Hypothalamus (tissue), 51 donors: ENCODE measurements at regions not wholly inside any gene's neighbourhood (a gene's known extent, or its start where the extent isn't known, plus 50 kb on each side); places are given as distances from the start of the nearest gene placed in this dataset.
"Not testable (repeated sequence)": the region's sequence is repeated elsewhere in the genome, so short reads cannot be mapped to it uniquely, and the experiment has no call there.

Experiments
- DNase-seq, 51 donors: peaks; one replicate each; lab custom pipeline; 2025; lab: John Stamatoyannopoulos, UW

DNA sequence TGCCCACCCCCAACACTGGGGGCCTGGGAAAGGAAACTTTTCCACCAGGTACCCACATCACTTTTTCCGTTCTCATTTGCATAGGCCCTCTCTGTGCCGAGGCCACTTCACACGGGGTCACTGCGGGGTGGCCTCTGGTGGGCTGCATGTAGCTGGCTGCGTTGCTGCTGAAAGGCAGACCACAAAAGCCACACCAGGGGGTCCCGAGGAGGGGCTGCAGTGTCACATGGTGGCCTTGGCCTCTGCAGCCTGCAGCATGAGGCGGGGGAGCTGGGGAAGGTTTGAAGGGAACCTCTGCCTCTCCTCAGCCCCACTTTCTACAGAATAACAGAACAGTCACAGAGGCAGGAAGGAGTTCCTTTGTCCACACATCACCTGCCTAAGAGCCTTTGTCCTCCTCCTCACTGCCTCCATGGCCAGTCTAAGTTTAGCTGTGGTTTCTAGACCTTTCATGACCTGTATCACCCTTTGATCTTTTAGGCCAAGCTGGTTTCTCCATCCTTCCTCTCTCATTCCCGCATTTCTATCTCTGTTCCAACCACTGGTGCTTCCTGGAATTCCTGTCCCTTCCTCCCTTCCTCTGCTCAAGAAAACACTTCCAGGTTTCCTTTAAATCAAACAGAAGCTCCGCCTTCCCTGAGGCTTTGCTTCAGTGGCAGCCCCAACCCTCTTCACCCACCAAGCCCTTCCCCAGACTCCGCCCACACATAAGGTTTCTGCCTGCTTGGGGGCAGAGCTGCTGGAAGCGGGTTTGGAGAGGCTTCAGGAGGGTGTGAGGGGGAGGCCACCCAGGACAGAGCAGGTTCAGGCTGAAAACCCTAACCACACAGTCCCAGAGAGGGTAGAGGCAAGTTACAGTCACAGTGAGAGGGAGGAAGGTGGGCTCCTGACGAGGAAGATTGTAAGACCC lies 150.7 kb upstream of the TLE3 start:
- no peak for DNase-seq

- no peak for DNase-seq
Observed at GRCh38 chr15:70247281-70247680, 149.6 kb upstream of the TLE3 start.

GRCh38 chr15:70246623-70247220 lies 149.0 kb upstream of the TLE3 start:
- no peak for DNase-seq

DNA sequence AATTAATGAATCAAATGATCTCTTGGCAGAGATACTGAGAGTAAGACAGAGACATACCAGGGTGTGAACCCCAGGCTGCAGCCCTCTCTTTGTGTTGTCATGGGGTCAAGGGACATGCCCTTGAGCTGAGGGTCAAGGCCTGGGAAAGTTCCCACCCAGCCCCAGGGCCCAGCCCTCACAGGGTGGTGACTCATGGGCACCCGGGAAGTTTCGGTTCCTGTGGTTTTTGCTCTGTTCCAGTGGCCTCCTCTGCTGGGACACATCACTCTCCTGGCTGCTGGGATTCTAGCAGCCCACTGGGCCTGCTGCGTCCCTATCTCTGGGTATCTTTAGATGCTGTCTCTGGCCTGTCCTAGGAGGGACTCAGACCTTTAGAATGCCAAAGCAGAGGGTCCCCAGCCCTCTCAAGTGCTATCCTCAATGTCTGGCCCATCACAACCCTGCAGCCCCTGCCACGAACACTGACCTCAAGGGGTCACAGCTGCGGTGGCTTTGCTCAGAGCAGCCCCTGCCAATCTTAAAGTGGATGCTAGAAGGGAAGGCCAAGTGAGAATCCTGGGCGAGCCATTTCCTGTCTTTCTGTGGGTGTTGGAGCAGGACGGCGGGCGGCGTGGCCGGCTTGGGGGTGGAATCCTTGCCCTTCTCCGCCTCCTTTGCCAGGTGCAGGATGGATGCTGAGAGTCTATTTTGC lies 148.4 kb upstream of the TLE3 start:
- DNase-seq: peak in 8 of 51 donors; percentile 8 to 36 (median 22)

DNA sequence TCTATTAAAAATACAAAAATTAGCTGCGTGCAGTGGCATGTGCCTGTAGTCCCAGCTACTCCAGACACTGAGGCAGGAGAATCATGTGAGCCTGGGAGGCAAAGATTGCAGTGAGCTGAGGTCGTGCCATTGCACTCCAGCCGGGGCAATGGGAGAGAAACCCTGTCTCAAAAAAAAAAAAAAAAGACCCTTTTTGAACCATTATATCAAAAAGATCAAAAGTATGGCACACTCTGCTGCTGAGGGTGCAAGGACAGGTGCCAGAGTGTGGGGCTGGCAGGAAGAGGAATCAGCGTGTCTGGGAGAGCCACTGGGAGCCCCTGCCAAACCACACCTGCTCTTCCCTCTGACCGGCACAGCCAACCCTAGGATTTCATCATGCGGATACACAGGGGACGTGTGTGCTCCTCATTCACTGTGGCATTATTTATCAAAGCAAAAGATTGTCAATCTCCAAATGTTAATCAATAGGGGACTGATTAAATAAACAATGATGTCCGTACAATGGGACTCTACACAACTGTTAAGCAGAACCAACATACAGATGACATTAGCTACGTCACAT lies 147.3 kb upstream of the TLE3 start:
- DNase-seq: no peak

- DNase-seq: no peak
Observed at GRCh38 chr15:70243686-70244540, 146.2 kb upstream of the TLE3 start.

- no peak for DNase-seq
Observed at GRCh38 chr15:70242951-70243685, 145.4 kb upstream of the TLE3 start.

DNA sequence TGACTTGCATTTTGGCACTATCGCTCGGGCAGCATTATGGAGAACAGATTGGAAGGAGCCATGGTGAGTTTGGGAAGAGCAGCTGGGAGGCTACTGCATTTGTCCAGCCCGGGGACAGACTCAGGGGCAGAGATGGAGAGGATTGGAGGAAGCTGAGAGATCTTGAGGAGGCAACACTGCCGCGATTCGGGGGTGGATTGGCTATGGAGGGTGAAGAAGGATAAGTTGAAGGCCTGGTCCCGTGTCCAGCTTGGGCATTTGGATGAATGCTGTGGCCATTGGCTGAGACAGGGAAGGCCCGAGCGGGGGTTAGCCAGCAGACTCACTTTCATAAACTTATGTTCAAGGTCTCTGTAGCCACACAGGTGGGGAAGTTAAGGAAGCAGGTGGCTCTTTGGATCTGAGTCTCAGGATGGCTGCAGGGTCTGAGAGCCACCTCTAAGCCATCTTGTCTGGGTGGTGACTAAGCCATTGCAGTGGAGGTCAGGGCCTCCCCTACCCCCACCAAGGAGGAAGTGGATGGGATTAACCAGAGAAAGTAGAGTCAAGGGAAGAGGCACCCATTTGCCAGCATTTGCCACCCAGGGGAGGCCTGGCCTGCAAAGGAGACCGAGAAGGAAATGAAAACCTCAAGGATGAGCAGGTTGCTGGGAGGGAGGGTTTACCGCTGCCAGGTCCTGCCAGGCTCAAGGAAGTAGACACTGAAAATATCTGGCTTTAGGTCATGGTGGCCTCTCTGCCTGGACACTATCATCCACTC lies 144.0 kb upstream of the TLE3 start:
- no peak for DNase-seq

- DNase-seq: no peak
Observed at GRCh38 chr15:70240820-70241430, 143.2 kb upstream of the TLE3 start.

DNA sequence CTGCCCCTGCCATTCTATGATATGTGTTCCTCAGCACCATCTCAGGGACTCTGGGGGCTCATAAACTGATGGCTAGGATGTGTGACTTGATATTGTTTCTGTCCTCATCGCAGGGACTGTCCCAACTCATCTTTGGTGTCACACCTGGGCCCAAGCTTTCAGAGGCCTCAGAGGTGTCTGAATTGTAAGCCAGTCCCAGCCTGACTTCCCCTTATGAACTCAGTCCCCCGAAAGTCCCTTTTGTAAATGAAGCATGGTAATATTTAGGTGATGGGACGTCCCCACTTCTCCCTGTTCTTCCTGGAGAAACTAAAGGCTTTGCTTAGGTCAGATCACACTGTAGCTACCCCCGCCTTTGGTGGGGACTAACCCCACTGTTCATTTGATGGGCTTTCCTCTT lies 142.4 kb upstream of the TLE3 start:
- no peak for DNase-seq

DNA sequence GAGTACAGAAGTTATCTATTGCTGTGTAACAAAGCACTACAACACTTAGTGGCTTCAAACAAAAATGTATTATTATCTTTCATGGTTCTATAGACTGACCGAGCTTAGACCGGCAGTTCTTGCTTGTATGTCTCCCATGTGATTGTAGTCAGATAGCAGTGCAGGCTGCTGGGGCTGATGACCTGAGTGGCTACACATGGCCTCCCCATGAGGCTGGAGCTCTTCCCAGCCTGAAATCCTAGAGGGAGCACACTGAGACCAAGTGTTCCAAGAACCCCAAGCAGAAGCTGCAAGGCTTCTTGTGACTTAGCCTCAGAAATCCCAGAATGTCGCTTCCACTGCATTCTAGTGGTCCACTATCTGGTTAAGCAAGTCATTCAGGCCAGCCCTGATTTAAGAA lies 141.2 kb upstream of the TLE3 start:
- no peak for DNase-seq

DNA sequence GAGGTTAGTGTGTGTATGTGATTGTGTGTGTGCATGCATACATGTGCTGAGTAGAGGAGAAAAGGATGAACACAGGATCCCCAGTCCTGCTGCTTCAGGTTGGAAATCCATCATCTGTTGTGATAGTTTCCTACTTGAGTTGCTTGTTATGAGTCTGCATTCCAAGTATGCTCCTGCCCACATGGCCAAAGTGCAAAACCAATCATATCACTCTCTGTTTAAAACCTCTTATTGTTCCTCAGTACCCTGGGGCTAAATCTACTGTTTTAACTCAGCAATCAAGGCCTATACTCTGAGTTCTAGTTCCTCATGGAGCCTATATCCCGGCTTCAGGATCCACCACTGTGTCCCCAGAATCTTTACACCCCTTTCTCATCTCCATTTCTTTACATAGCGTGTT lies 139.9 kb upstream of the TLE3 start:
- DNase-seq: no peak

- no peak for DNase-seq
Observed at GRCh38 chr15:70236341-70237086, 138.8 kb upstream of the TLE3 start.

GRCh38 chr15:70235347-70235746 lies 137.6 kb upstream of the TLE3 start:
- DNase-seq: no peak

DNA sequence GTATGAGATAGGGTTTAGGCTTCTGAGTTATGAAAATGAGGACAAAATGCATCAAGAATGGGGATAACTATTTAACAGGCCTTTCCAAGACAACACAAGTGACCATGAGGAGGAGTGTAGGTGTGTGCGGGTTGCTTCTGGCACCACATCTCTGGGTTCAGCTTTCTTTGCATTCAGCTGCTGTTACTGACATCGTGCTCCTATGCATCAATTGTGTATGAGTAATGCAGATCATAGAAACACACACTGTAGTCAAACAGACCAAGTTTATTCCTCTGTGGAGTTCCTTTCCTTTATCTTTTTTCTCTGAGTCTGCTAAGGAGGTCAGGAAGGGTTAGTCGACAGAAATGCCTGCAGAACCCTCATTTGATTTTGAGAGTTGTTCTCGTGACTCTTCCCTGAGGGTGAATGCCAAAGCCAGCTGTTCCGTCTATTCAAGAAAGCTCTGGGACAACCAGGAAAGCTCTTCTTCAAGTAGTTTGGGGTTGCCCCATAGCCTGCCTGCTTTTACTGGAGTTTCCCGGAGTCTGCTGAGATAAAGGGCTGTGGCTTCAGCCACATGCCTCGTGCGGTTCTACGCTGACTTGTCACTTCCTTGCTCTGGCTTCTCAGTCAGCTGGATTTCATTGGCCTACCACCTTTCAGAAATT lies 136.7 kb upstream of the TLE3 start:
- no peak for DNase-seq

- DNase-seq: no peak
Observed at GRCh38 chr15:70231484-70231883, 133.8 kb upstream of the TLE3 start.

GRCh38 chr15:70227918-70228317 lies 130.2 kb upstream of the TLE3 start:
- DNase-seq: not testable (repeated sequence)
